SK-N-MC (cell line): ENCODE measurements at regions not wholly inside any gene's neighbourhood (a gene's known extent, or its start where the extent isn't known, plus 50 kb on each side); places are given as distances from the start of the nearest gene placed in this dataset.

Experiments
- EZH2 ChIP-seq: fragments of 200-600 bp; sonication (generic); IDR thresholded peaks from one replicate; pipeline ENCODE4 v1.6.1; 2017; ENCODE audit warnings: antibody characterized with exemption
- FOXP2 ChIP-seq: optimal IDR thresholded peaks from 2 replicates; pipeline ENCODE3; 2011; ENCODE audit warnings: mild to moderate bottlenecking, moderate library complexity; ENCODE audit not compliant: insufficient read depth; ENCODE audit errors: extremely low read length, control extremely low read depth
- POLR2AphosphoS5 ChIP-seq: IDR thresholded peaks from 2 replicates; pipeline ENCODE4 v1.6.1; 2012; ENCODE audit warnings: mild to moderate bottlenecking, low read depth, low read length, borderline replicate concordance

- TF ChIP-seq EZH2 (no peak), POLR2AphosphoS5 (no peak), FOXP2 (no peak)
These were observed 164.2 kb upstream of the SLIT2 start for GRCh38 chr4:20087522-20087911.
